Activated CD8-positive, alpha-beta T cell treated with anti-CD3 and anti-CD28 coated beads for 36 hours (primary cell): ENCODE measurements at regions not wholly inside any gene's neighbourhood (a gene's known extent, or its start where the extent isn't known, plus 50 kb on each side); places are given as distances from the start of the nearest gene placed in this dataset.
"Not testable (repeated sequence)": the region's sequence is repeated elsewhere in the genome, so short reads cannot be mapped to it uniquely, and the experiment has no call there.

Experiments used
- ATAC-seq: fragments of 200-7000 bp; cut with Tn5 transposase; one replicate; pipeline ENCODE4 v1.10.0; 2021; ENCODE audit warnings: mild to moderate bottlenecking, moderate library complexity
- CTCF ChIA-PET: fragments of 350-600 bp; sonication (Branson Sonifier 250); formaldehyde crosslinking; loops from one replicate; lab custom pipeline; 2021; ENCODE audit warnings: antibody characterized with exemption; lab: Charles Lee
- POLR2A ChIA-PET: fragments of 350-600 bp; sonication (Branson Sonifier 250); formaldehyde crosslinking; loops from one replicate; lab custom pipeline; 2021; ENCODE audit warnings: antibody characterized with exemption; lab: Charles Lee
- DNase-seq: peaks from one replicate; pipeline ENCODE4 v3.0.0-alpha.2; 2020
- H3K27ac Mint-ChIP-seq: one replicate; pipeline ENCODE4 v1.8.0; 2021; ENCODE audit warnings: mild to moderate bottlenecking, mixed read lengths
- H3K27me3 Mint-ChIP-seq: one replicate; pipeline ENCODE4 v1.8.0; 2021; ENCODE audit warnings: mixed read lengths
- H3K36me3 Mint-ChIP-seq: one replicate; pipeline ENCODE4 v1.8.0; 2021; ENCODE audit warnings: low read depth, mixed read lengths
- H3K4me1 Mint-ChIP-seq: one replicate; pipeline ENCODE4 v1.8.0; 2021; ENCODE audit warnings: low read depth, mixed read lengths
- H3K4me3 Mint-ChIP-seq: one replicate; pipeline ENCODE4 v1.8.0; 2021; ENCODE audit warnings: mild to moderate bottlenecking, moderate library complexity, mixed read lengths
- H3K9me3 Mint-ChIP-seq: one replicate; pipeline ENCODE4 v1.8.0; 2021; ENCODE audit warnings: mixed read lengths
- intact Hi-C: fragments of 100-400 bp; cut with micrococcal nuclease; formaldehyde crosslinking; loops from one replicate; pipeline ENCODE4 v1.10.0; 2022

DNA sequence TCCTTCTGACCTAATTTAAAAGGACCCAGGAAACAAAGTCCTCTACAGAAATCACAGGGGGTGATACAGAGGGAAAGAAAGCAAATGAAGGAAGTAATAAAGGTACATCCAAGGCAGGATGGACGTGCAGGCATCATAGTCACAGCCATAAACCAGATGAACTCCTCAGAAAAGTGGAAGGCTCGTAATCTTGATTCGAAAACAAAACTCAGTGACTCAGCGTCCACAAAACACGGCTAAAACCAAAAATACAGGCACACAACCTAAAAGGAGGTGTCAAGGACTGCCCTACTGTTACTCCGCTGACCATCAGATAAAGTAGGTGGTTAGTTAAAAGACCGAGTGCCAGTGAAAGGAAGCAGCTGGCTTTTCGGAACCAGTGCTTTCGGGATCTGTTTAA, 81.5 kb downstream of the TRIM69 start:
- ATAC-seq, POLR2A ChIA-PET, CTCF ChIA-PET, DNase-seq, H3K27me3 Mint-ChIP-seq, H3K36me3 Mint-ChIP-seq, H3K4me1 Mint-ChIP-seq, H3K9me3 Mint-ChIP-seq, H3K4me3 Mint-ChIP-seq, intact Hi-C loops, H3K27ac Mint-ChIP-seq: not testable (repeated sequence)

DNA sequence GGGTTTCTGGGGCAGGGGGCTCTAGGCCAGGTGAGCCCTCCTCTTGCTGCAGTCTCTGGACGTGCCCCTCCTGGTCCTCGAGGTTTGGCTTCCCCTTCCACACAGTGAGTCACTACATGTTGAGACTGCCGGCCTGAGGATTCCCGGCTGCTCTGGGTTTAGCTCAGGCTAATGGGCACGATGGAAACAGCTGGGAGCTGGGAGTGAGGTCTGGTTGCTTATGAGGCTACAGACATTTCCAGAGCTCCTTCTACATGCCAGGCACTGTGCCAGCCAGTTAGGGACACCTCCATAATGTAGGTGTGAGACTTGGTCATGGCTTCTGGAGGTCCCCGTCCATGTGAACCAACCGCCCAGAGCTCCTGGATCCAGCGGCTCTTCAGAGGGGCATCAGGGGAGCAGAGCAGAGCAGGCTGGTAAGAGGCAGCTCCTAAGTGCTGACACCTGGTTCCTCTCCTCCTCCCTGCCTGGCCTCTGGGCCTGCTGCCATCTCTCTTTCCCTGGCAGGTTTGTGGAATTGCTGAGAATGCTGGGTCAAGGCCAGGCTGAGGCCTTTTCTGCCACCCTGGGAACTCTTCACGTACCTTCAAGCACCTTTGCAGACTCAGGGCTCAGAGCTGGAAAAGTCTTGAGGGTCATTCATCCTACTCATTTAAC, 83.1 kb downstream of the TRIM69 start:
- H3K4me3 Mint-ChIP-seq, DNase-seq, H3K9me3 Mint-ChIP-seq, ATAC-seq, H3K36me3 Mint-ChIP-seq, H3K27me3 Mint-ChIP-seq, POLR2A ChIA-PET, intact Hi-C loops, H3K4me1 Mint-ChIP-seq, CTCF ChIA-PET, H3K27ac Mint-ChIP-seq: not testable (repeated sequence)

- CTCF ChIA-PET, POLR2A ChIA-PET, intact Hi-C loops: not testable (repeated sequence)
Measured at GRCh38 chr15:44820535-44820934, 84.2 kb downstream of the TRIM69 start.

DNA sequence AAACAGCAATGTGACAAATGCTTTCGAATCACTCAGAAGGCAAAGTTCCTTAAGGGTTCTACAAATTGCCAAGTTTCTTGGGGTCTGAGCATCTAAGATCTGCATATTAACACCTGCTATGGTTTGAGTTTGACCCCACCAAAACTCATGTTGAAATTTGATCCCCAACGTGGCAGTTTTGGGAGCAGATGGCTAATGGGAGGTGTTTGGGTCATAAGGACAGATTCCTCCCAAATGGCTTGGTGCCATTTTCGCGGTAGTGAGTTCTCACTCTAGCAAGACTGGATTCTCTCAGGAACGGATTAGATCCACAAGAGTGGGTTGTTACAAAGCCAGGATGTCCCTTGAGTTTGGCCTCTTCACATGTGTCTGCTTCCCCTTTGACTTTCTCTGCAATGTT, 84.6 kb downstream of the TRIM69 start:
- not testable (repeated sequence) for H3K9me3 Mint-ChIP-seq

More at GRCh38 chr15:44820535-44820934, 84.2 kb downstream of the TRIM69 start:
- not testable (repeated sequence) for ATAC-seq, H3K4me1 Mint-ChIP-seq, H3K4me3 Mint-ChIP-seq, H3K9me3 Mint-ChIP-seq, H3K27ac Mint-ChIP-seq, H3K27me3 Mint-ChIP-seq, DNase-seq, H3K36me3 Mint-ChIP-seq

DNA sequence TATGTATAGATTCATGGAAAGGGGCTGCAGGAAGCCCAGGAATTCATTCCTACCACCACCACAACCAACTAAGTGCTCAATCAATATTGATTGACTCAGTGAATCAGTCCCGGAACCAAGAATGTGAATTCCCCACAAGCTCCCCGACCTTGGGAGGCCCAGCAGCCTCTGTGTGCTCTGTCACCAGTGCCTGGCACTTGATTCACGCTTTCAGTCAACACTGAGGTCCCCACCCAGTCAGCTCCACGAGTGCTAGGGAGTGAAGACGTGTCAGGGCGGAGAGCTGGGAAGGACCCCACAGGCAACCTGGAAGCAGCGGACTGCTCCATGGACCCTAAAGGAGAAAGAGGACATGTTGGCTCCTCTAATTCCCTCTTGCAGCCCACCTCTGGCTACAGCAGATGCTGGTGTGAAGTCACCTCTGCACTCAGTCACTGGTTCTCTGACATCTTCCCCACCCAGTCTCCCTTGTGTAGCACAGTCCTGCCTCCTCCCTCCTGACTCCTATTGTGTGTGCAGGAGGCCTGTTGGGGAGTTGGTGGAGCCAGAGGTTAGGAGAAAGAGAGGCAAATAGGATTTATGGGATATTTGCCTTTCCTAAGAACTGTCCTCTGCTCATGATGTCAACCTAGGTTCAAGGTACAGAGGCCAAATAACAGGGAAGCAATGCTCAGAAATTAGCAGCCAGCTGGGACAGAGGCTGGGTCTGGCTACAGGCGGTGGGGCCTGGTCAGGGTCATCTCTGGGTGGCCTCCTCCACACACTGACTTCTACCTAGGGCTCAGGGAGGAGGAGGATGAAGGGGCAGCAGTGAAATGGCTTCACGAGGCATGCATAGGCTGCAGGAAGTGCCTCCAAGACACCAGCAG, 88.2 kb downstream of the TRIM69 start:
- H3K27ac Mint-ChIP-seq, H3K4me3 Mint-ChIP-seq, H3K9me3 Mint-ChIP-seq, POLR2A ChIA-PET, H3K4me1 Mint-ChIP-seq, ATAC-seq, DNase-seq, H3K27me3 Mint-ChIP-seq, intact Hi-C loops, H3K36me3 Mint-ChIP-seq, CTCF ChIA-PET: not testable (repeated sequence)

More for the DNA sequence above, 84.6 kb downstream of the TRIM69 start:
- H3K27me3 Mint-ChIP-seq, H3K4me3 Mint-ChIP-seq, intact Hi-C loops, H3K27ac Mint-ChIP-seq, CTCF ChIA-PET, ATAC-seq, POLR2A ChIA-PET, DNase-seq, H3K36me3 Mint-ChIP-seq, H3K4me1 Mint-ChIP-seq: not testable (repeated sequence)

DNA sequence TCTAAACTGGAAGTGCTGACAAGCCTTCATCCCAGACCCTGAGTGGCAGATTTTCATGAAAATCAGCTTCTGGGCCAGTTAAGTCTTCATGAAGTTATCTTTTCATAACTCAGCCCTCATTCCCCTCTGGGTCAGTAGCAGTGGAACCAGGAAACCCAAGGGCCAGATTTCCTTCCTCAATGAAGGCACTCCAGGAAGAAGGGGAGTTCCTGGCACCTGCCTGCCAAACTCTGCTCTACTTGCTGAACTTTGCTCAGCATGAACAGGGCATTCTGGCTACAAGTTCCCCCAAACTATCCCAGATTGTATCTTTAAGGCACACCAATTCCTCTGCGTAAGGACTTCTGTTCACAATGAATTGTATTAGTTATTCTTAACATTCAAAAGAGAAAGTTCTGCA, 90.3 kb downstream of the TRIM69 start:
- intact Hi-C loops, H3K4me3 Mint-ChIP-seq, POLR2A ChIA-PET, H3K27ac Mint-ChIP-seq, H3K27me3 Mint-ChIP-seq, DNase-seq, CTCF ChIA-PET, H3K9me3 Mint-ChIP-seq, H3K4me1 Mint-ChIP-seq, ATAC-seq, H3K36me3 Mint-ChIP-seq: not testable (repeated sequence)

DNA sequence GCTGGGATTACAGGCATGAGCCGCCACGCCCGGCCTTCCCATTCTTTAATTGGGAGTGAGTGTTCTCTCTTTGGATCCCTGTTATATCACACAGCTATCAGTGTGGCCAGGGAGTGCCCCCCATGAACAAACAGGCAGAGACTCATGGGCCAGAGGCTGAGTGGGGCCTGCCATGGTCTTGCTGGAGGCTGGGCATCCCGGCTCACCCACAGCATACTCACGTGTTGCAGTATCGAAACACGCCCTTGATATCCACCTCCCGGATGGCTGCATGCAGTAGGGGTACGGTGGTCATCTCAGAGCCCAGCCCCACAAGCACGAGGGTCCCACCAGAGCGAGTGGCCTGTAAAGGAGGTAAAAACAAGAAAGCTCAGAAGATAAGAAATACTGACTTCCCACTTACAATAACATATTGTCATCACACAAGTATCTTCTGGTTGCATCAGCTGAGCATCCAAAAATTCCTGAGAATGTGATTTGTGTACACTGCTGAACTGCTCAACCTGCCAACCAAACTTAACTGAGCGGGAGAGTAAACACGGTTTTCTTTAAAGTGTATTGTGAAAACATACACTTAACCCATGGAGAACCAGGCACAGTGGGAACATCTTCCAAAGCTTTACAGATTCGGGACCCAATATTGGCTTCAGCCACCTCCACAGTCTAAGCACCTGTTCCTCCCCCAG, 92.0 kb downstream of the TRIM69 start:
- intact Hi-C loops, H3K36me3 Mint-ChIP-seq, POLR2A ChIA-PET, H3K27ac Mint-ChIP-seq, CTCF ChIA-PET, H3K9me3 Mint-ChIP-seq, ATAC-seq, H3K4me3 Mint-ChIP-seq, H3K27me3 Mint-ChIP-seq, DNase-seq, H3K4me1 Mint-ChIP-seq: not testable (repeated sequence)

DNA sequence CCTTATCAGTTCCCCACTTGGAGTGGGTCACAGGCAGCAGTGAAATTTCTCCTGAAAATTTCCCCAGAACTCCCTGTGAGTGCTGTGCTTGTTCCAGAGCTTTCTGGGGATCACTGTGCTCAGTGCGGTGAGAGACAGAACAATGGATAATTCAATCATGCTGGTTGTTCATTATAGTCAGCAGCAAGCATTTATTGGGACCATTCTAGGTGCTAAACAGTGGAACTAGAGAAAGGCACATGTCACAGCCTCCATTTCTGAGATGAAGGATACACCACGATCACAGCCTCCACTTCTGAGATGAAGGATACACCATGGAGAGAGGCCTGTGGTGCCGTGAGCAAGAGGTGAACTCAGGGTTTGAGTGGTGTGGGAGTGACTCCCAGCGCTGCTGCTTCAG, 92.8 kb downstream of the TRIM69 start:
- CTCF ChIA-PET, H3K36me3 Mint-ChIP-seq, H3K27me3 Mint-ChIP-seq, intact Hi-C loops, DNase-seq, H3K27ac Mint-ChIP-seq, H3K4me1 Mint-ChIP-seq, POLR2A ChIA-PET, H3K9me3 Mint-ChIP-seq, H3K4me3 Mint-ChIP-seq, ATAC-seq: not testable (repeated sequence)

GRCh38 chr15:44830692-44831408, 94.5 kb downstream of the TRIM69 start:
- H3K36me3 Mint-ChIP-seq, ATAC-seq, H3K27me3 Mint-ChIP-seq, POLR2A ChIA-PET, H3K4me3 Mint-ChIP-seq, H3K9me3 Mint-ChIP-seq, intact Hi-C loops, H3K4me1 Mint-ChIP-seq: not testable (repeated sequence)
- CTCF ChIA-PET: interaction anchor here (1.3 kb wide), 1 partner anchor 92 kb away, joined by 3 read pairs; no protein-coding TSS in a partner anchor
- peak overlapping the region; percentile 76 for H3K27ac Mint-ChIP-seq
- peak; percentile 5 for DNase-seq

GRCh38 chr15:44831409-44831741, 95.0 kb downstream of the TRIM69 start:
- H3K9me3 Mint-ChIP-seq, H3K27me3 Mint-ChIP-seq, H3K36me3 Mint-ChIP-seq, H3K4me3 Mint-ChIP-seq, intact Hi-C loops, H3K27ac Mint-ChIP-seq, H3K4me1 Mint-ChIP-seq, DNase-seq, ATAC-seq, POLR2A ChIA-PET: not testable (repeated sequence)
- CTCF ChIA-PET: interaction anchor here (1.3 kb wide), 1 partner anchor 93 kb away, joined by 3 read pairs; no protein-coding TSS in a partner anchor

- H3K9me3 Mint-ChIP-seq, H3K27ac Mint-ChIP-seq, H3K36me3 Mint-ChIP-seq, DNase-seq, ATAC-seq, intact Hi-C loops, H3K4me1 Mint-ChIP-seq, H3K27me3 Mint-ChIP-seq, POLR2A ChIA-PET, H3K4me3 Mint-ChIP-seq: not testable (repeated sequence)
- CTCF ChIA-PET: interaction anchor here (2.0 kb wide), 1 partner anchor 21 kb away, joined by 7 read pairs; no protein-coding TSS in a partner anchor
Measured at GRCh38 chr15:44832133-44832532, 95.8 kb downstream of the TRIM69 start.
